Gastrocnemius medialis (tissue), 4 donors: ENCODE measurements at regions not wholly inside any gene's neighbourhood (a gene's known extent, or its start where the extent isn't known, plus 50 kb on each side); places are given as distances from the start of the nearest gene placed in this dataset.
"Not testable (repeated sequence)": the region's sequence is repeated elsewhere in the genome, so short reads cannot be mapped to it uniquely, and the experiment has no call there.

Experiments
- POLR2A ChIP-seq, 2 donors: fragments of 450-650 bp; IDR thresholded peaks; one replicate each; pipeline ENCODE4 v1.6.1; 2017; ENCODE audit warnings: antibody characterized with exemption in 2 of 2, mild to moderate bottlenecking in 2 of 2, moderate library complexity in 2 of 2
- TF ChIP-seq, protein P1 (sequence below), 5 experiments: fragments of 450-650 bp in 3 of 5; fragments of 200-600 bp in 2 of 5; sonication (generic) in 2 of 5; IDR thresholded peaks in 4 of 5; conservative IDR thresholded peaks in 1 of 5; 1 replicate in 4 of 5; 2 replicates in 1 of 5; pipeline ENCODE4 v1.5.1; 2016 to 2019; ENCODE audit warnings: antibody characterized with exemption in 5 of 5, mild to moderate bottlenecking in 3 of 5, moderate library complexity in 3 of 5

DNA sequence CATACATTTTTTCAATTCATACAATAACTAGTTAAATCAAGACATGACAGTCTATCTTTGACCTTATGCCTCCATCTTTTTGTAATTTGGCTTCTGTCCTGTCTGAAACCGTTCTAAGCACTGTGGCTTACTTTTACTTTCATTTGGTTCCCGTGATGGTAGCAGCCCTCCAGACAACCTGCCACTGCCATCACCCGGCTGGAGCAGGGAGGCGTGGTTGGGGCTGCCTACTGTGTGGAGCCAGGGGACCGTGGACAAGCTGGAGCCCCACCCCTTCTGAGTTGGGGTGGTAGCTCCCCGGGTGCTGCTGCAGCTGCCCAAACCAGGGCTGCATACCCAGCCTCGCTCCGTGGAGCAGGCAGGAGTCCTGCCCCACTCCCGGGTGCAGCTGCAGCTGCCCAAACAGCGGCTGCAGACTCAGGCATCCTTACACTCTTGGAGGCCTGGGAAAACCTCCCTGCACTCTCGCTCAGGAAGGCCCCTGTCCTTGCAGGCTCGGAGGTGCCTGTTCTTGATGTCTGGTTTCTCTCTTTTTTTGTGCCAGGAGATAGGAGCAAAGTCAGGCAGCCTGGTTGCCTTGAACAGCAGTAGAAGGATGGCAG lies 312.4 kb downstream of the ANKRD30B start:
- TF ChIP-seq, protein P1, sequence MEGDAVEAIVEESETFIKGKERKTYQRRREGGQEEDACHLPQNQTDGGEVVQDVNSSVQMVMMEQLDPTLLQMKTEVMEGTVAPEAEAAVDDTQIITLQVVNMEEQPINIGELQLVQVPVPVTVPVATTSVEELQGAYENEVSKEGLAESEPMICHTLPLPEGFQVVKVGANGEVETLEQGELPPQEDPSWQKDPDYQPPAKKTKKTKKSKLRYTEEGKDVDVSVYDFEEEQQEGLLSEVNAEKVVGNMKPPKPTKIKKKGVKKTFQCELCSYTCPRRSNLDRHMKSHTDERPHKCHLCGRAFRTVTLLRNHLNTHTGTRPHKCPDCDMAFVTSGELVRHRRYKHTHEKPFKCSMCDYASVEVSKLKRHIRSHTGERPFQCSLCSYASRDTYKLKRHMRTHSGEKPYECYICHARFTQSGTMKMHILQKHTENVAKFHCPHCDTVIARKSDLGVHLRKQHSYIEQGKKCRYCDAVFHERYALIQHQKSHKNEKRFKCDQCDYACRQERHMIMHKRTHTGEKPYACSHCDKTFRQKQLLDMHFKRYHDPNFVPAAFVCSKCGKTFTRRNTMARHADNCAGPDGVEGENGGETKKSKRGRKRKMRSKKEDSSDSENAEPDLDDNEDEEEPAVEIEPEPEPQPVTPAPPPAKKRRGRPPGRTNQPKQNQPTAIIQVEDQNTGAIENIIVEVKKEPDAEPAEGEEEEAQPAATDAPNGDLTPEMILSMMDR (IDR thresholded peaks at IDR 0.05 in 4 of 5, conservative IDR thresholded peaks at IDR 0.05 in 1 of 5), result not testable (repeated sequence)
- TF ChIP-seq POLR2A (IDR thresholded peaks at IDR 0.05), result not testable (repeated sequence)
